Neural cell (in vitro differentiated cells): ENCODE measurements at regions not wholly inside any gene's neighbourhood (a gene's known extent, or its start where the extent isn't known, plus 50 kb on each side); places are given as distances from the start of the nearest gene placed in this dataset.

Experiments used
- EP300 ChIP-seq: fragments of 450-650 bp; conservative IDR thresholded peaks from 2 replicates; pipeline ENCODE4 v1.6.1; 2014; ENCODE audit warnings: antibody characterized with exemption, mild to moderate bottlenecking, moderate library complexity; ENCODE audit not compliant: poor library complexity, severe bottlenecking
- TF ChIP-seq, protein P1 (sequence below): IDR thresholded peaks from 2 replicates; pipeline ENCODE4 v1.6.1; 2012; ENCODE audit warnings: borderline replicate concordance

DNA sequence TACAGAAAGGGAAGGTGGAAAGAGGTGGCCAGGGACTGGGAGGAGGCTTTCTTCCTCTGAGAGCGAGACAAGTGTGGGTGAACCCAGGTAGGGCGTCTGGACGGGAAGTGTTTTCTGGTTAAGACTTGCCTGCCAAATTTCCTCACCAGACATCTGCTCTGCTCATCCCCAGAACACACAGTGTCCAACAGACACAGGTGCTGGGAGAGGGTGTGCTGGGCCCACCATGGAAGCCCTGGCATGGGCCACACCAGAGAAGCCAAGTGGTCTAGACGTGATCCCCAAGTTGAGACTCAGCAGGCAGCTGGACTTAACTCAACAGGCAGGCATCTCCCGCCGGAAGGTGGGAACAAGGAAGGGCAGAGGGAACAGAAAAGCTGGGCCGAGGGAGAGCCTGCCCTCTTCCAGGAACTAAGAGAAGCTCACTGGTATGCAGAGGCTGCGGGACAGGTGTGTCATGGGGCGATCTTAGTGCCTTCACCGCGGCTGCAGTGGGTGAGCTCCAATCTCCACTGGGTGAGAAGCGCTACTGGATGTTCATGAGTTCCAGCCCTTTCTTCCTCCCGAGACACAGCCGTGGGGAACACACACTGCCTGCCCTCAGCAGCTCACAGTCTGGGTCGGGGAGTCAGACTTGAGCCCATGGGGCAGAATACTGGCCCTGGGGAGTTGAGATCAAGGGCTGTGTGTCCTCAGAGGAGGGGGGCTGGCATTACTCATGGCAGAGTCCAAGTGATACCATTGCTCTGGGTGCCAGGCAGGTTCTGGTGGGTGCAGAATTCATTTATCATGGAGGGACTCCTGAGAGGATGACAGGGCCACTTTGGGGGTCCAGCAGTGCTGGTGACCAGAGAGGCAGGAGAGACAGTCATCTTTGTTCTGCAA is 110.2 kb downstream of the CPZ start:
- TF ChIP-seq, protein P1, sequence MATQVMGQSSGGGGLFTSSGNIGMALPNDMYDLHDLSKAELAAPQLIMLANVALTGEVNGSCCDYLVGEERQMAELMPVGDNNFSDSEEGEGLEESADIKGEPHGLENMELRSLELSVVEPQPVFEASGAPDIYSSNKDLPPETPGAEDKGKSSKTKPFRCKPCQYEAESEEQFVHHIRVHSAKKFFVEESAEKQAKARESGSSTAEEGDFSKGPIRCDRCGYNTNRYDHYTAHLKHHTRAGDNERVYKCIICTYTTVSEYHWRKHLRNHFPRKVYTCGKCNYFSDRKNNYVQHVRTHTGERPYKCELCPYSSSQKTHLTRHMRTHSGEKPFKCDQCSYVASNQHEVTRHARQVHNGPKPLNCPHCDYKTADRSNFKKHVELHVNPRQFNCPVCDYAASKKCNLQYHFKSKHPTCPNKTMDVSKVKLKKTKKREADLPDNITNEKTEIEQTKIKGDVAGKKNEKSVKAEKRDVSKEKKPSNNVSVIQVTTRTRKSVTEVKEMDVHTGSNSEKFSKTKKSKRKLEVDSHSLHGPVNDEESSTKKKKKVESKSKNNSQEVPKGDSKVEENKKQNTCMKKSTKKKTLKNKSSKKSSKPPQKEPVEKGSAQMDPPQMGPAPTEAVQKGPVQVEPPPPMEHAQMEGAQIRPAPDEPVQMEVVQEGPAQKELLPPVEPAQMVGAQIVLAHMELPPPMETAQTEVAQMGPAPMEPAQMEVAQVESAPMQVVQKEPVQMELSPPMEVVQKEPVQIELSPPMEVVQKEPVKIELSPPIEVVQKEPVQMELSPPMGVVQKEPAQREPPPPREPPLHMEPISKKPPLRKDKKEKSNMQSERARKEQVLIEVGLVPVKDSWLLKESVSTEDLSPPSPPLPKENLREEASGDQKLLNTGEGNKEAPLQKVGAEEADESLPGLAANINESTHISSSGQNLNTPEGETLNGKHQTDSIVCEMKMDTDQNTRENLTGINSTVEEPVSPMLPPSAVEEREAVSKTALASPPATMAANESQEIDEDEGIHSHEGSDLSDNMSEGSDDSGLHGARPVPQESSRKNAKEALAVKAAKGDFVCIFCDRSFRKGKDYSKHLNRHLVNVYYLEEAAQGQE: no peak
- no peak for TF ChIP-seq EP300
